PC-9 (cell line): ENCODE measurements at regions not wholly inside any gene's neighbourhood (a gene's known extent, or its start where the extent isn't known, plus 50 kb on each side); places are given as distances from the start of the nearest gene placed in this dataset.

Experiments
- CTCF ChIP-seq: fragments of 200-600 bp; sonication (generic); conservative IDR thresholded peaks from 2 replicates; pipeline ENCODE4 v1.6.1; 2017; ENCODE audit warnings: mixed run types, antibody characterized with exemption, mild to moderate bottlenecking, moderate library complexity
- EZH2 ChIP-seq: fragments of 200-600 bp; sonication (generic); IDR thresholded peaks from 2 replicates; pipeline ENCODE4 v1.8.0; 2017; ENCODE audit warnings: antibody characterized with exemption, low read depth

GRCh38 chr9:99748266-99748665 lies 73.4 kb upstream of the NR4A3 start:
- TF ChIP-seq CTCF, result no peak
- no peak for TF ChIP-seq EZH2
